ENCODE measurements at regions not wholly inside any gene's neighbourhood (a gene's known extent, or its start where the extent isn't known, plus 50 kb on each side); places are given as distances from the start of the nearest gene placed in this dataset.

DNA sequence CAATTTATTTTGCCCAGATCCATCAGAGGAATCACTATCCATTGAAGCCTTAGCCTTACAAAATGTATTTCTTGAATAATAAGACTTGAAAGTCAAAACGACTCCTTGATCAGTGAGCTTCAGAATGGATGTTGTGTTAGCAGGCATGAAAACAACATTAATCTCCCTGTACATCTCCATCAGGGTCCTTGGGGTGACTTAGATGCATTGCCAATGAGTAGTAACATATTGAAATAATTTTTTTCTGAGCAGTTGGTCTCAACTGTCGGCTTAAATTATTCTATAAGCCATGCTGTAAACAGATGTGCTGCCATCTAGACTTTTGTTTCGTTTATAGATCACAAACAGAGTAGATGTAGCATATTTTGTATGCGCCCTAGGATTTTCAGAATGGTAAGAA lies 482.0 kb downstream of the AMY1C start:
- TF ChIP-seq, protein P1, sequence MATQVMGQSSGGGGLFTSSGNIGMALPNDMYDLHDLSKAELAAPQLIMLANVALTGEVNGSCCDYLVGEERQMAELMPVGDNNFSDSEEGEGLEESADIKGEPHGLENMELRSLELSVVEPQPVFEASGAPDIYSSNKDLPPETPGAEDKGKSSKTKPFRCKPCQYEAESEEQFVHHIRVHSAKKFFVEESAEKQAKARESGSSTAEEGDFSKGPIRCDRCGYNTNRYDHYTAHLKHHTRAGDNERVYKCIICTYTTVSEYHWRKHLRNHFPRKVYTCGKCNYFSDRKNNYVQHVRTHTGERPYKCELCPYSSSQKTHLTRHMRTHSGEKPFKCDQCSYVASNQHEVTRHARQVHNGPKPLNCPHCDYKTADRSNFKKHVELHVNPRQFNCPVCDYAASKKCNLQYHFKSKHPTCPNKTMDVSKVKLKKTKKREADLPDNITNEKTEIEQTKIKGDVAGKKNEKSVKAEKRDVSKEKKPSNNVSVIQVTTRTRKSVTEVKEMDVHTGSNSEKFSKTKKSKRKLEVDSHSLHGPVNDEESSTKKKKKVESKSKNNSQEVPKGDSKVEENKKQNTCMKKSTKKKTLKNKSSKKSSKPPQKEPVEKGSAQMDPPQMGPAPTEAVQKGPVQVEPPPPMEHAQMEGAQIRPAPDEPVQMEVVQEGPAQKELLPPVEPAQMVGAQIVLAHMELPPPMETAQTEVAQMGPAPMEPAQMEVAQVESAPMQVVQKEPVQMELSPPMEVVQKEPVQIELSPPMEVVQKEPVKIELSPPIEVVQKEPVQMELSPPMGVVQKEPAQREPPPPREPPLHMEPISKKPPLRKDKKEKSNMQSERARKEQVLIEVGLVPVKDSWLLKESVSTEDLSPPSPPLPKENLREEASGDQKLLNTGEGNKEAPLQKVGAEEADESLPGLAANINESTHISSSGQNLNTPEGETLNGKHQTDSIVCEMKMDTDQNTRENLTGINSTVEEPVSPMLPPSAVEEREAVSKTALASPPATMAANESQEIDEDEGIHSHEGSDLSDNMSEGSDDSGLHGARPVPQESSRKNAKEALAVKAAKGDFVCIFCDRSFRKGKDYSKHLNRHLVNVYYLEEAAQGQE (IDR thresholded peaks at IDR 0.05; ENCODE audit: insufficient read depth in 1 of 2, low read depth in 2 of 2, low read length in 2 of 2), result no peak
- TF ChIP-seq POLR2AphosphoS5 (IDR thresholded peaks at IDR 0.05; ENCODE audit: low read depth, low read length) (no peak), TAF1 (IDR thresholded peaks at IDR 0.05; ENCODE audit: borderline replicate concordance, insufficient read depth, low read length) (no peak), SIN3A (IDR thresholded peaks at IDR 0.05; ENCODE audit: borderline replicate concordance, insufficient read depth, low read length) (no peak), FOXP2 (optimal IDR thresholded peaks at IDR 0.05; ENCODE audit: borderline replicate concordance, extremely low read depth, extremely low read length, insufficient read depth) (no peak)

DNA sequence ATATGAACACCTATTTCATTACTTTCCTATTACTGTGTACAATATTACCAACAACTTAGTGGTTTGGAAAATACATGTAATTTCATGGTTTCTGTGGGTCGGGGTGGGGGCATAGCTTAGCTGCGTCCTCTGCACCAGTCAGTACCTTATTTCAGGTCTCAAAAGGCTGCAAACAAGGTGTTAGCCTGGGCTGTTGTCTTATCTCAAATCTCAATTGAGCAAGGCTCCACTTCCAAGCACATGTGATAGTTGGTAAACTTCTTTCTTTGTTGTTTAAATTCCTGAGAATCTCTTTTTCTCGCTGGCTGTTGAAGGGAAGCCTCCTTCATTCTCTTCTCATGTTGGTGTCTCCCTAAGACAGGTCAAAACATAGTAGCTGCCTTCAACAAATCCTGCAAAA lies 485.4 kb downstream of the AMY1C start:
- no peak for TF ChIP-seq POLR2AphosphoS5 (IDR thresholded peaks at IDR 0.05; ENCODE audit: low read depth, low read length)

DNA sequence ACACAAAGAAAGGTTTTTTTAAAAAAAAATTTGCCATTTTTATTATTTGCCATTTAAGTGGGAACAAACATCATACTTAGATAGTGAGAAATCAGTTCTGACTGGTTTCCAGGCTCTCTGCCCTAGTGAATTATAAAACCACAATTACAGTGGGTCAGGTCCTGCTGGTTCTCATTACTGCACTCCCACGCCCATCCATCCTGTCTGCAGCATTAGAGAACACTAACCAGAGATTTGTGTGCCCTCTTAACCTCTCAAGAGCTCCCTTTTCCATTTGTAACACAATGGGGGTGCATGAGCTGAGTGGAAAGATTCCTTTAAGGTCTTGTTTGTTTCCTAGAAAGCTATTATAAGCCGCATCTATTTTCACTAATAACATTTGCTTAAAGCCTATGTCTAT lies 489.3 kb downstream of the AMY1C start:
- no peak for TF ChIP-seq SIN3A (IDR thresholded peaks at IDR 0.05; ENCODE audit: borderline replicate concordance, insufficient read depth, low read length)

DNA sequence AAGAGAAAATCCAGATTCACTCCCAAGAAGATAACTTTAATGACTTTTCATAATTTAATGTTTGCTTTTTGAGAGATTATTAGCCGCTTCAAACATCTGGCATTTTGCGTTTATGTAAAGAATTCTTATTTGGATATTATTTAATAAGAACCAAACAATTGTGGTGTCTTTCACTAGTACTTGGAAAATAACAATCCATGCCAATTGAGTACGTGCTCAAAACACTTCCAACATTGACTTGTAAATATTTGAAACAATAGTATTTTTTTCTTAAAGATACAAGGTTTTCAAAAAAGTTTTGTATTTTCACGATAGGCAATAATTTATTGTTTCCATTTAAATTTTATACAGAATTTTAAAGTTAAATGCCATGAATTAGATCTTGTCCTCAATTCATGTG lies 498.7 kb downstream of the AMY1C start:
- TF ChIP-seq, protein P1 (IDR thresholded peaks at IDR 0.05; ENCODE audit: insufficient read depth in 1 of 2, low read depth in 2 of 2, low read length in 2 of 2), result no peak
- no peak for TF ChIP-seq SIN3A (IDR thresholded peaks at IDR 0.05; ENCODE audit: borderline replicate concordance, insufficient read depth, low read length)

DNA sequence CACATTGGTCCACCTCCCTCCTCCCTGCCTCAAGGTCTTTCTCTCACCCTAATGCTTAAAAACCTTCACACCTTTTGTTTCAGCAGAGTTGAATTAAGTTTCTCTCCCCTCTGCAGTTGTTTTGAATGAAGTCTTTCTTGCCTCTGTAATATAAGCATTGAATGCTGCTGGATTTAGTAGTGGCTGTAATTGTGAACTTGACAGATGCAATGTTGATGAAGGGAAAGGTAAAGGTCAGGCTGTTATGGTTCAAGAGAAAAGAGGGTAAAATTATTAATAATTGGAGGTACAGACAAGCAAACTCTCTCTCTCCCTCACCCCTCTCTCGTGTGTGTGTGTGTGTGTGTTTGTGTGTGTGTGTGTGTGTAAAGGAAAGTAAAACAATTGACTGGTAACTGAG lies 509.8 kb downstream of the AMY1C start:
- no peak for TF ChIP-seq SIN3A (IDR thresholded peaks at IDR 0.05; ENCODE audit: borderline replicate concordance, insufficient read depth, low read length)
- TF ChIP-seq FOXP2 (optimal IDR thresholded peaks at IDR 0.05; ENCODE audit: borderline replicate concordance, extremely low read depth, extremely low read length, insufficient read depth), result no peak
- TF ChIP-seq, protein P1 (IDR thresholded peaks at IDR 0.05; ENCODE audit: insufficient read depth in 1 of 2, low read depth in 2 of 2, low read length in 2 of 2), result no peak
- TF ChIP-seq TAF1 (IDR thresholded peaks at IDR 0.05; ENCODE audit: borderline replicate concordance, insufficient read depth, low read length), result no peak
- no peak for TF ChIP-seq POLR2AphosphoS5 (IDR thresholded peaks at IDR 0.05; ENCODE audit: low read depth, low read length)

DNA sequence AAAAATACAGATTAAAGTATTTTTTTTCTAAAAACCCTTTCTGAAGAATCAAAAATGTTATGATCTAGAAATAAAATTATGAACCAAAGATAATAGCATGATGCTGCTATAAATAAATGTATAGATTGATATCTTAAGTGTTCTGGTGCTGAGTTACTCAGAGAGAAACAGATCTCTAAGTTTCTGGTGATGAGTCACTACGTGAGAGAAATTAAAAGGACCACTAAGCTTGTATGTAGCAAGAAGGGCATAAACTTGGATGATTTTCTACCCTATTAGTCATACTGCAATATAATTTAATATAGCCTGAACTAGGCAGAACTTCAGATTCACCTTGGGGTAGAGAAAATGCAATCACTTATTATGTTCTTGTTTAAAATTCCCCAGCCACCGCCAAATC lies 514.8 kb downstream of the AMY1C start:
- no peak for TF ChIP-seq FOXP2 (optimal IDR thresholded peaks at IDR 0.05; ENCODE audit: borderline replicate concordance, extremely low read depth, extremely low read length, insufficient read depth)
- no peak for TF ChIP-seq SIN3A (IDR thresholded peaks at IDR 0.05; ENCODE audit: borderline replicate concordance, insufficient read depth, low read length)
- TF ChIP-seq, protein P1 (IDR thresholded peaks at IDR 0.05; ENCODE audit: insufficient read depth in 1 of 2, low read depth in 2 of 2, low read length in 2 of 2), result no peak
- TF ChIP-seq POLR2AphosphoS5 (IDR thresholded peaks at IDR 0.05; ENCODE audit: low read depth, low read length), result no peak
- TF ChIP-seq TAF1 (IDR thresholded peaks at IDR 0.05; ENCODE audit: borderline replicate concordance, insufficient read depth, low read length), result no peak
